Tibial nerve (tissue), 4 donors: ENCODE measurements at regions not wholly inside any gene's neighbourhood (a gene's known extent, or its start where the extent isn't known, plus 50 kb on each side); places are given as distances from the start of the nearest gene placed in this dataset.

Experiments
- DNase-seq, 2 donors: peaks; one replicate each; pipeline ENCODE4 v3.0.0-alpha.2; 2019; ENCODE audit warnings: low spot score in 2 of 2
- H3K27ac ChIP-seq, 4 donors: fragments of 200-600 bp; sonication (generic) in 3 of 4; one replicate each; pipeline ENCODE4 v1.5.1; 2017 to 2019; ENCODE audit warnings: mild to moderate bottlenecking in 1 of 4
- H3K27me3 ChIP-seq, 2 donors: fragments of 200-600 bp; sonication (generic) in 1 of 2; one replicate each; pipeline versions ENCODE4 v1.5.1 to v1.6.0; 2017 to 2019
- H3K36me3 ChIP-seq, 3 donors: fragments of 200-600 bp; sonication (generic); one replicate each; pipeline ENCODE4 v1.5.1; 2018 to 2019
- H3K4me1 ChIP-seq, 4 donors: fragments of 200-600 bp; sonication (generic) in 3 of 4; one replicate each; pipeline ENCODE4 v1.5.1; 2017 to 2019
- H3K4me3 ChIP-seq, 4 donors: fragments of 200-600 bp; sonication (generic) in 3 of 4; one replicate each; pipeline ENCODE4 v1.5.1; 2017 to 2019; ENCODE audit warnings: mild to moderate bottlenecking in 1 of 4, moderate library complexity in 1 of 4
- H3K9me3 ChIP-seq, 4 donors: fragments of 200-600 bp; sonication (generic) in 3 of 4; one replicate each; pipeline ENCODE4 v1.5.1; 2017 to 2019
- CTCF ChIP-seq, 5 experiments: fragments of 200-600 bp in 3 of 5; fragments of 450-650 bp in 2 of 5; sonication (generic) in 3 of 5; IDR thresholded peaks; one replicate each; pipeline ENCODE4 v1.5.1; 2016 to 2019; ENCODE audit warnings: antibody characterized with exemption in 5 of 5, mild to moderate bottlenecking in 3 of 5, moderate library complexity in 2 of 5
- EP300 ChIP-seq, 2 donors: sonication (generic); formaldehyde crosslinking; IDR thresholded peaks; one replicate each; pipeline ENCODE4 v1.6.1; 2017; ENCODE audit warnings: antibody characterized with exemption in 2 of 2, mild to moderate bottlenecking in 1 of 2
- POLR2A ChIP-seq, 2 donors: fragments of 450-650 bp; IDR thresholded peaks; one replicate each; pipeline ENCODE4 v1.6.1; 2017; ENCODE audit warnings: antibody characterized with exemption in 2 of 2, mild to moderate bottlenecking in 2 of 2, moderate library complexity in 2 of 2
- WGBS, 2 donors: methylation state at CpG; one replicate each; pipeline ENCODE4 v1.1.5; 2018; 5-methylcytosine and 5-hydroxymethylcytosine counted together

- Histone ChIP-seq H3K27ac (no peak overlapping the region), H3K36me3 (no peaks in the 10 kb centered on the region), H3K9me3 (no peaks in the 10 kb centered on the region), H3K4me3 (no peak overlapping the region), H3K4me1 (peaks cover 0 to 25% (median 2%) of the 10 kb centered on the region in 4 donors), H3K27me3 (no peaks in the 10 kb centered on the region)
- no peak for DNase-seq
- WGBS, 2 donors, result 46 to 58% methylated on average over 2 of the region's 2 CpGs
- TF ChIP-seq CTCF (IDR thresholded peaks at IDR 0.05) (no peak), POLR2A (IDR thresholded peaks at IDR 0.05) (no peak), EP300 (IDR thresholded peaks at IDR 0.05) (no peak)
Observed at GRCh38 chr2:150598383-150598782, 110.9 kb upstream of the RND3 start.

- WGBS, 2 donors, result 48 to 65% methylated on average over 4 of the region's 4 CpGs
- TF ChIP-seq POLR2A (IDR thresholded peaks at IDR 0.05) (no peak), CTCF (IDR thresholded peaks at IDR 0.05) (no peak)
Observed at GRCh38 chr2:150595803-150596470, 108.5 kb upstream of the RND3 start.

GRCh38 chr2:150594299-150594698 is 106.8 kb upstream of the RND3 start:
- H3K27me3 ChIP-seq, result no peaks in the 10 kb centered on the region
- peaks cover 0 to 12% (median 0%) of the 10 kb centered on the region in 4 donors for H3K4me1 ChIP-seq
- no peak overlapping the region for H3K4me3 ChIP-seq
- H3K9me3 ChIP-seq, result no peaks in the 10 kb centered on the region
- no peaks in the 10 kb centered on the region for H3K36me3 ChIP-seq
- 97 to 98% methylated on average over 5 of the region's 5 CpGs for WGBS, 2 donors
- TF ChIP-seq POLR2A (IDR thresholded peaks at IDR 0.05), result no peak
- TF ChIP-seq EP300 (IDR thresholded peaks at IDR 0.05), result no peak
- no peak for TF ChIP-seq CTCF (IDR thresholded peaks at IDR 0.05)
- DNase-seq, result no peak
- no peak overlapping the region for H3K27ac ChIP-seq

More at GRCh38 chr2:150595803-150596470, 108.5 kb upstream of the RND3 start:
- Histone ChIP-seq H3K9me3 (no peaks in the 10 kb centered on the region), H3K4me3 (no peak overlapping the region), H3K36me3 (no peaks in the 10 kb centered on the region), H3K4me1 (peaks cover 0 to 15% (median 0%) of the 10 kb centered on the region in 4 donors), H3K27me3 (no peaks in the 10 kb centered on the region), H3K27ac (peak overlapping the region in 1 of 4 donors; percentile 17)
- no peak for DNase-seq

GRCh38 chr2:150591496-150592285 is 104.2 kb upstream of the RND3 start:
- 67 to 73% methylated on average over 6 of the region's 6 CpGs for WGBS, 2 donors
- peaks cover 0 to 25% (median 0%) of the 10 kb centered on the region in 4 donors for H3K4me1 ChIP-seq
- no peaks in the 10 kb centered on the region for H3K9me3 ChIP-seq
- no peak for TF ChIP-seq CTCF (IDR thresholded peaks at IDR 0.05)
- no peak for TF ChIP-seq EP300 (IDR thresholded peaks at IDR 0.05)
- TF ChIP-seq POLR2A (IDR thresholded peaks at IDR 0.05), result no peak
- DNase-seq, result no peak
- no peak overlapping the region for H3K27ac ChIP-seq
- H3K36me3 ChIP-seq, result no peaks in the 10 kb centered on the region
- H3K27me3 ChIP-seq, result no peaks in the 10 kb centered on the region
- H3K4me3 ChIP-seq, result no peak overlapping the region

GRCh38 chr2:150589681-150590080 is 102.2 kb upstream of the RND3 start:
- no peak overlapping the region for H3K27ac ChIP-seq
- H3K4me1 ChIP-seq, result peaks cover 0 to 14% (median 0%) of the 10 kb centered on the region in 4 donors
- no peak for DNase-seq
- H3K9me3 ChIP-seq, result no peaks in the 10 kb centered on the region
- H3K4me3 ChIP-seq, result no peak overlapping the region
- H3K36me3 ChIP-seq, result no peaks in the 10 kb centered on the region
- 89 to 95% methylated on average over 2 of the region's 2 CpGs for WGBS, 2 donors
- no peaks in the 10 kb centered on the region for H3K27me3 ChIP-seq
- TF ChIP-seq CTCF (IDR thresholded peaks at IDR 0.05), result no peak
- no peak for TF ChIP-seq POLR2A (IDR thresholded peaks at IDR 0.05)
- no peak for TF ChIP-seq EP300 (IDR thresholded peaks at IDR 0.05)
